ENCODE measurements at regions not wholly inside any gene's neighbourhood (a gene's known extent, or its start where the extent isn't known, plus 50 kb on each side); places are given as distances from the start of the nearest gene placed in this dataset.

DNA sequence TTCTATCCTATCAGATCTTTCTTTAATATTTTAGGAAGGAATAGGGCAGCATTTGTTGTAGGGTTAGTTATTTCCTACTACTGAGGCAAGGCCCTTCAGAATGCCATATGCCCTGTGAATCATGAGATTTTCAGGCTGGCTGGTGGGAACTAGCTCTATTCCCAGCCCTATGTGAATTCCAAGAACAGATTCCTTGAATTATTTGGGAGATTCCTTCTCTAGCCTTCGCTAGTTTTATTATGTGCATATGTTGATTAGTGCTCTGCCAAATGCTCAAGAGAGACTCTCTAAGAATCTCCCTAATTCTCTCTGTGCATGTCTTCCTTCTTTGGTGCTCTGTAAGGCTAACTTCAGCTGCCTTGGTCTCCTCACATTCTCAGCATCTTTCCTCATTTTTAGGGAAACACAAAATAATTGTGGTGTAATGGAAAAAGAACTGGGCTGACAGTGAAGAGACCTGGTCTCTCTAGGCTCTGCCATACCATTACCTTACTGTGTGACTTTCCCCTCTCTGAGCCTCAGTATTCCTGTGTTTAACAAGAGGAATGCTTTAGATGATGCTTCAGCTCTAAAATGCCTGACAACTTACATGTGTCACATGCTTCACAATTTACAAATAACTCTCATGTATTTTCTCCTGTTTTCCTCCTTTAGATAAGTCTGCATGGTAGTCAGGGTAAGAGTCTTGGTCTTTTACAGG is 79.7 kb downstream of the VMA21 start:
- H3K4me3 ChIP-seq, result no peak overlapping the region
- H3K36me3 ChIP-seq, result no peaks in the 10 kb centered on the region
- TF ChIP-seq, protein P1, sequence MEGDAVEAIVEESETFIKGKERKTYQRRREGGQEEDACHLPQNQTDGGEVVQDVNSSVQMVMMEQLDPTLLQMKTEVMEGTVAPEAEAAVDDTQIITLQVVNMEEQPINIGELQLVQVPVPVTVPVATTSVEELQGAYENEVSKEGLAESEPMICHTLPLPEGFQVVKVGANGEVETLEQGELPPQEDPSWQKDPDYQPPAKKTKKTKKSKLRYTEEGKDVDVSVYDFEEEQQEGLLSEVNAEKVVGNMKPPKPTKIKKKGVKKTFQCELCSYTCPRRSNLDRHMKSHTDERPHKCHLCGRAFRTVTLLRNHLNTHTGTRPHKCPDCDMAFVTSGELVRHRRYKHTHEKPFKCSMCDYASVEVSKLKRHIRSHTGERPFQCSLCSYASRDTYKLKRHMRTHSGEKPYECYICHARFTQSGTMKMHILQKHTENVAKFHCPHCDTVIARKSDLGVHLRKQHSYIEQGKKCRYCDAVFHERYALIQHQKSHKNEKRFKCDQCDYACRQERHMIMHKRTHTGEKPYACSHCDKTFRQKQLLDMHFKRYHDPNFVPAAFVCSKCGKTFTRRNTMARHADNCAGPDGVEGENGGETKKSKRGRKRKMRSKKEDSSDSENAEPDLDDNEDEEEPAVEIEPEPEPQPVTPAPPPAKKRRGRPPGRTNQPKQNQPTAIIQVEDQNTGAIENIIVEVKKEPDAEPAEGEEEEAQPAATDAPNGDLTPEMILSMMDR (IDR thresholded peaks at IDR 0.05), result no peak
- no peak for TF ChIP-seq POLR2A (IDR thresholded peaks at IDR 0.05)
- no peak for DNase-seq
- no peaks in the 10 kb centered on the region for H3K9me3 ChIP-seq
- no peaks in the 10 kb centered on the region for H3K27me3 ChIP-seq
- H3K4me1 ChIP-seq, result no peaks in the 10 kb centered on the region
- H3K27ac ChIP-seq, result no peak overlapping the region

DNA sequence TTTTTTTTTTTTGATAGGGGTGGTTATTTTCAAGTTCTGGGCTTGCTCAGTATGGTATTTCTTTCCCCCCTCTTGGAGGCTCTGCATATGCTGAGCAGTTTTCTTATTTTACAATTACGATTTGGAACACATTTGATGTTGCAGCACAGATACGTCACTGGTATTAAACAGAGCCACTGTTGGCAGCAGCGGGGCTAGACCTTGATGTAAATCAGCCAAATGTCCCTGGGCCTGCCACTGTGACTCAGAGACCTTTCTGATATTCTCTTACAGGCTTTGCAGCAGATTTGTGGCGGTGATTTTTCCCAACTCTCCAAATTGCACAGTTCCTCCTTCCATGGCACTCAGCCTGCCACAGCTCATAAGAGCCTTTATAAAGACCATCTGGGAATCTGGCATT is 81.1 kb downstream of the VMA21 start:
- no peak for TF ChIP-seq POLR2A (IDR thresholded peaks at IDR 0.05)
- TF ChIP-seq, protein P1 (IDR thresholded peaks at IDR 0.05), result no peak
- H3K4me1 ChIP-seq, result no peaks in the 10 kb centered on the region
- H3K9me3 ChIP-seq, result no peaks in the 10 kb centered on the region
- no peak for DNase-seq
- H3K4me3 ChIP-seq, result no peak overlapping the region
- no peak overlapping the region for H3K27ac ChIP-seq
- no peaks in the 10 kb centered on the region for H3K27me3 ChIP-seq
- H3K36me3 ChIP-seq, result no peaks in the 10 kb centered on the region

DNA sequence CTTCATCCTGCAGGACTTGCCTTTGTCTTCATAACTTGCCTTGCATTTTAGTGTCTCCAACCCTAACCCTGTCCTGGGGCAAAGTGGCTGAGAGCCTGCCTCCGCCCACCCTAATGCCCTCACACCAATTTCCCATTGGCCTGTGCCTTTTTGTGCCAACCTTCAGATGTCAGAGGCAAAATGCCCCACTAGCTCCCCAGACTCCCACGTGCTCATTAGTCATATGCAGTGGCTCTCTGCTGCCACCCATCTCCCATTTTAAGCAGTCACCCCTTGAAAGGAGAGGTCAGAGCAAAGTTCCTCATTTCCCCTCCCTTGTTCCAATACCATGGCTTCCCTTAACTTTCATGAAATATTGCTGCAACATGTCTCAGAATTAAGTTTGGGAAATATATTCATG is 74.8 kb upstream of the PASD1 start:
- Histone ChIP-seq H3K4me3 (no peak overlapping the region), H3K9me3 (no peaks in the 10 kb centered on the region), H3K36me3 (no peaks in the 10 kb centered on the region), H3K27me3 (no peaks in the 10 kb centered on the region), H3K27ac (no peak overlapping the region), H3K4me1 (no peaks in the 10 kb centered on the region)
- no peak for DNase-seq
- TF ChIP-seq POLR2A (IDR thresholded peaks at IDR 0.05), result no peak
- TF ChIP-seq, protein P1 (IDR thresholded peaks at IDR 0.05), result peak in 1 of 6 experiments; percentile 5

DNA sequence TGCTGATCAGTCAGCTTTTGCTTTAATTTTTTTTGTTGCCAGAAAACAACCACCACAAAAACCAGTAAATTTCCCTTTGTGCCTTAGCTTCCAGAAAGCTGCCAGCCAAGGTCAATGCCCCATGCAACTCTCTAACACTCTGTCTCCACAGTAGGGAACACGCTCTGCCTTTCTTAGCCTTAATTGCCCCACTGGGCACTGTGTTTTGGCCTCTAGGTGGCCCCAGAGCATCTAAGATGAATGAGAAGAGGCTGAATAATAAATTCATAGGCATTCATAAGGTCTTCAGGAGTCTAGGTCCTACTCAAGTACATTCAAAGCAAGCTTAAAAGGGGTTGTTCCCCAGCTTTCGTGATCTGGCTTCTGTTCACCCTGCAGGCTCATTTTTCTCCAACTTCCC is 57.7 kb upstream of the PASD1 start:
- no peak overlapping the region for H3K4me3 ChIP-seq
- DNase-seq, result no peak
- TF ChIP-seq, protein P1 (IDR thresholded peaks at IDR 0.05), result no peak
- TF ChIP-seq POLR2A (IDR thresholded peaks at IDR 0.05), result no peak

DNA sequence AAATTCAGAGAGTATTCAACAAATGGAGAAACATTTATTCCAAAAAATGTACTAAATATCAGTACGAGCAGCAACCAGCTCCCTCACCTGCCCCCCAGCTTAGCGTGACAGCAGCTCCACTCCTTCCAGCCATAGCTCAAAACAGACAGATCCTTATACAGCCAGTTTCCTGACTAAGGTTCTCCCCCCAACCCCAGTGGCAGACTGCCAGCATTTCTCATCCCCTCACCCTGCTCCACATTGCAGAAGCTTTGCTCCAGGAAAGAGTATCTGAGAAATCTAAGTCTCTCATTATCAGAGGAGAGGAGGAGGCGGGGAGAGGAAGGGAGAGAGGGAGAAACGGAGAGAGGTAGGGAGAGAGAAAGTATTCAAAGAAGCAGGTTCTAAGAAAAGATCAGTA is 53.3 kb upstream of the PASD1 start:
- H3K36me3 ChIP-seq, result no peaks in the 10 kb centered on the region
- TF ChIP-seq, protein P1 (IDR thresholded peaks at IDR 0.05), result no peak
- TF ChIP-seq POLR2A (IDR thresholded peaks at IDR 0.05), result no peak
- no peaks in the 10 kb centered on the region for H3K9me3 ChIP-seq
- H3K27me3 ChIP-seq, result no peaks in the 10 kb centered on the region
- DNase-seq, result no peak
- no peaks in the 10 kb centered on the region for H3K4me1 ChIP-seq
- no peak overlapping the region for H3K27ac ChIP-seq
- H3K4me3 ChIP-seq, result no peak overlapping the region

More for the DNA sequence above, 57.7 kb upstream of the PASD1 start:
- no peaks in the 10 kb centered on the region for H3K36me3 ChIP-seq
- H3K27me3 ChIP-seq, result no peaks in the 10 kb centered on the region
- H3K27ac ChIP-seq, result no peak overlapping the region
- no peaks in the 10 kb centered on the region for H3K4me1 ChIP-seq
- no peaks in the 10 kb centered on the region for H3K9me3 ChIP-seq

DNA sequence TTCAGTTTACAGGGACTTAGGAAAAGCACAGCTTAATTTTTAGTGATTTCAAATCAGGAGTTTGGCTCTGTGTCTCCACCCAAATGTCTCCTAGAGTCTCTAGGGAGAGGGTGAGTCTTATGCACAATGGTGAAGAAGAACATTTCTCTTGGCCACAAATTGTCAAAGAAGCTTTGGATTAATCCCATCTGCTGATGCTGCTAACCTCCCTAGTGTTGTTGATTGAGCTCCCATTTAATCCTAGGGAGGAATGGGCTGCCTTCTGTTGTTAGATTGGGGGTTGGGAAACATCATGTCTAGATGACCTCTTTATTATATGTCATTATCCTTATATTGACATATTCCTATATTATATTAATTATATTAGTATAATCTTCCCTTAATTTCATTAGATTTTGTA is 50.0 kb upstream of the PASD1 start:
- no peak for DNase-seq
- H3K9me3 ChIP-seq, result no peaks in the 10 kb centered on the region
- no peaks in the 10 kb centered on the region for H3K4me1 ChIP-seq
- TF ChIP-seq POLR2A (IDR thresholded peaks at IDR 0.05), result no peak
- TF ChIP-seq, protein P1 (IDR thresholded peaks at IDR 0.05), result no peak
- H3K27me3 ChIP-seq, result no peaks in the 10 kb centered on the region
- no peaks in the 10 kb centered on the region for H3K36me3 ChIP-seq
- H3K4me3 ChIP-seq, result no peak overlapping the region
- H3K27ac ChIP-seq, result no peak overlapping the region

All from Peyer's patch (tissue), 4 donors.